IPS-15b (cell line): ENCODE measurements at regions not wholly inside any gene's neighbourhood (a gene's known extent, or its start where the extent isn't known, plus 50 kb on each side); places are given as distances from the start of the nearest gene placed in this dataset.

Experiments used
- H3K27me3 ChIP-seq: one replicate; pipeline ENCODE4 v1.6.1; 2013; ENCODE audit warnings: low read length; ENCODE audit not compliant: control insufficient read depth, insufficient read depth
- H3K36me3 ChIP-seq: one replicate; pipeline ENCODE4 v1.6.1; 2013; ENCODE audit warnings: low read length; ENCODE audit not compliant: control insufficient read depth, insufficient read depth
- H3K4me1 ChIP-seq: one replicate; pipeline ENCODE4 v1.6.1; 2013; ENCODE audit warnings: mild to moderate bottlenecking, low read length; ENCODE audit not compliant: control insufficient read depth, insufficient read depth
- H3K4me3 ChIP-seq: one replicate; pipeline ENCODE4 v1.5.1; 2013; ENCODE audit warnings: low read depth, low read length
- H3K9ac ChIP-seq: one replicate; pipeline ENCODE4 v1.6.1; 2013; ENCODE audit warnings: low read depth, mild to moderate bottlenecking, low read length
- H3K9me3 ChIP-seq: one replicate; pipeline ENCODE4 v1.6.1; 2013; ENCODE audit warnings: mild to moderate bottlenecking, low read length; ENCODE audit not compliant: control insufficient read depth, insufficient read depth

DNA sequence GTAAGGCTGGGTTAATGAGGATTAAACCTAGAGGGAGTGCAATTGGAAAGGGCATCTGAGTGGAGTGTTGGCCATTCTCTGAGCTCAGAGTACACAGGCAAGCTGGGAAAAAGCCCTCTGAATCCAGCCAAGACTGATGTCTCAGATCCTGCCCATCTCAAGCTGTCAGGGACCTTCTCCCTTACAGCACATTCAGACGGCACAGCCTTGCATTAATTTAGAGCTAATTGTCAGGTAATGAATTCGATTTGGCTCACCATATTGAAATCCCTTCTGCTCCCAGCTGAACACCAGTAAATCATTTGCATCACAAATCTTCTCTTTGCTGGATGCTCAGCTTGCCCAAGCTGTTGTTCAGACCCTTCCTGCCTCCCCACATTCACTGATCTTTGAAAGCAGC lies 399.3 kb upstream of the PODXL start:
- Histone ChIP-seq H3K27me3 (peaks cover under 1% of the 10 kb centered on the region), H3K4me1 (peaks cover 6% of the 10 kb centered on the region), H3K9me3 (no peaks in the 10 kb centered on the region), H3K36me3 (no peaks in the 10 kb centered on the region), H3K9ac (no peak overlapping the region), H3K4me3 (no peak overlapping the region)

GRCh38 chr7:131953184-131953583 lies 396.8 kb upstream of the PODXL start:
- no peaks in the 10 kb centered on the region for H3K27me3 ChIP-seq
- H3K9ac ChIP-seq = no peak overlapping the region
- no peaks in the 10 kb centered on the region for H3K9me3 ChIP-seq
- H3K4me1 ChIP-seq = peaks cover 9% of the 10 kb centered on the region
- no peak overlapping the region for H3K4me3 ChIP-seq
- no peaks in the 10 kb centered on the region for H3K36me3 ChIP-seq

- Histone ChIP-seq H3K9ac (no peak overlapping the region), H3K9me3 (no peaks in the 10 kb centered on the region), H3K4me3 (no peak overlapping the region), H3K36me3 (no peaks in the 10 kb centered on the region), H3K4me1 (peaks cover 9% of the 10 kb centered on the region), H3K27me3 (peaks cover 2% of the 10 kb centered on the region)
Measured at GRCh38 chr7:131952365-131952764, 395.9 kb upstream of the PODXL start.

DNA sequence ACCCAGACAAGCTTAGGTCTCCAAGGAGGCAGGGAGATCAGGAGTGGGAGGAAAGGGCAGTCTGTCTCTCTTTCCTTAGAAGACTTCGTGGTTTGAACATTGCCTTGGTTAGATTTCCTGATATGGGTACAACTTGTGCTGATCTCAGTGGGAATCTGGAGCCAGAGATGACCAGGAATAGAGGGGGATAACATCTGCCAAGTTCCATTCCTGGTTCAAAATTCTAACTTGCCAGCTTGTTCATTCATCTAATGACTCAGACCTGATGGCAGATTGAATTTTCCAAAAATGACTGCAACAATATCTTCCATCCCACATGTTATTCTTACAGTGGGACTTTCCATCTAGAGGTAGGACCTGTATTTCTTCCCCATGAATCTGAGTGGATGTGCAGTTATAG lies 394.3 kb upstream of the PODXL start:
- Histone ChIP-seq H3K27me3 (peaks cover 11% of the 10 kb centered on the region), H3K9me3 (no peaks in the 10 kb centered on the region), H3K36me3 (no peaks in the 10 kb centered on the region), H3K4me3 (no peak overlapping the region), H3K4me1 (peaks cover 6% of the 10 kb centered on the region), H3K9ac (no peak overlapping the region)

DNA sequence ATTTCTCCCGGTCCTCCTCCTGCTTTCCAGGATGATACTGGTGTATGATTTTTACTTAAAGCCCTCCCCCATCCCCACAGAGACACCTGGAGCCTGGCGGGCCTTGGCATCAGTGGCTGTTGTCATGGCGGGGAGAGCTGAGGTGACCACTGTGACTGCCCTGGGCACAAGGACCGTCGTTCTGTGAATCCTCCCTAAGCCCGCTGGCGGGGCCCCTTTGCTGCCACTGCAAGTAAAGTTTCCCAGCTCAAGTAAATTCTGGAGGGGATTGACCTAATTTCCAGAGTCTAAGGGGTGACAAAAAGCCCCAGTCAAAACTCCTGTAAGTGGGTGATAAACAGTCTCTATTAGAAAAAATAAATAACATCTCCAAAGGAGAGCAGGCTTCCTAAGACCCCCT lies 393.2 kb upstream of the PODXL start:
- Histone ChIP-seq H3K4me1 (peaks cover 3% of the 10 kb centered on the region), H3K9ac (no peak overlapping the region), H3K9me3 (no peaks in the 10 kb centered on the region), H3K36me3 (no peaks in the 10 kb centered on the region), H3K27me3 (peaks cover 20% of the 10 kb centered on the region), H3K4me3 (no peak overlapping the region)

- Histone ChIP-seq H3K36me3 (no peaks in the 10 kb centered on the region), H3K9me3 (no peaks in the 10 kb centered on the region), H3K4me1 (peaks cover 3% of the 10 kb centered on the region), H3K27me3 (peaks cover 28% of the 10 kb centered on the region), H3K9ac (no peak overlapping the region), H3K4me3 (no peak overlapping the region)
Measured at GRCh38 chr7:131948434-131949053, 392.1 kb upstream of the PODXL start.

DNA sequence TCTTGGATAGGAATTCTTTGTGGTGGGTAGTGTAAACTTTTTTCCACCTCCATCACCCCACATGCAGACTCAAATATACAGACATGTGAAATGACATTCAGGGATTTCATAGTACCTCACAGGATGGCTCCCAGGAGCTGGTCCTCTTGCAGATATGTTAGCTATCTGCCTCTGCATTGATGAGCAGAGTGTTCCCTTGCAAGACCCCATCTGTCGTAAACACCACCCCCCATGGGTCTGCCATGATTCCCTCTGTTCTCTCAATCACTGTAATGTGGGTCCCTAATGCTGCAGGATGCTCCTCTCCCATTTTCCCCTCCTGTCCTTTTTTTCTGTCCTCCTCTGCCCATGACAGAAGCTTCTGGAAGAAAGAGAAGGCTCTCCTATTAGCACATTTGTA lies 391.2 kb upstream of the PODXL start:
- Histone ChIP-seq H3K9ac (no peak overlapping the region), H3K27me3 (peaks cover 30% of the 10 kb centered on the region), H3K4me1 (peaks cover 3% of the 10 kb centered on the region), H3K36me3 (no peaks in the 10 kb centered on the region), H3K9me3 (no peaks in the 10 kb centered on the region), H3K4me3 (no peak overlapping the region)

DNA sequence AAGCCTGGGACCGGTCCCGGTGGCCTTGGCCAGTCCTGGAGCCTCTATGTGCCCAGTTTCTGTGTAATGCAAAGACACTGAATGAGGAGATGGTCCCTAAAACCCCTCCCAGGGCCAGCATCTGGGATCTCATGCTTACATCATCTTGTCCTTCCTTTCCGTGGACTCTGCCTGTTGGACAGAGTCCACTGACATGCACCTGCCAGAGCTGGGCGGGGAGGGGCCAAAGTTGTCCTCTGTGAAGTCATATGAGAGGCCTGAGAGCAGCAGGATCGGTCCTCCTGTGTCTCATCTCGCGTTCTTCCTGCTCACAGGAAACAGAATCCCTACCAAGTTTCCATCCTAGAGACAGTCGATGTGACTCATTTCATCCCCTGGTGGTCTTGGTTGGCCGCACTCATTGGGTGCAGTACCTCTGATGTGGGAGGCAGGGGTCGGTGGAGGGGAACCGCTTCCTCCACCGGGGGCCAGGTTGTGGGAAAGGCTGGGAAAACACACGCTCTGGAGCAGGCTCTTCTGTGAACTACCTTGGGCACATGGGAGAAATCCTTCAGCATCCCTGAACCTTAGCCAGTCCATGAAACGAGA lies 389.6 kb upstream of the PODXL start:
- Histone ChIP-seq H3K9ac (no peak overlapping the region), H3K4me1 (peaks cover 3% of the 10 kb centered on the region), H3K27me3 (peaks cover 31% of the 10 kb centered on the region), H3K9me3 (no peaks in the 10 kb centered on the region), H3K4me3 (no peak overlapping the region), H3K36me3 (no peaks in the 10 kb centered on the region)

DNA sequence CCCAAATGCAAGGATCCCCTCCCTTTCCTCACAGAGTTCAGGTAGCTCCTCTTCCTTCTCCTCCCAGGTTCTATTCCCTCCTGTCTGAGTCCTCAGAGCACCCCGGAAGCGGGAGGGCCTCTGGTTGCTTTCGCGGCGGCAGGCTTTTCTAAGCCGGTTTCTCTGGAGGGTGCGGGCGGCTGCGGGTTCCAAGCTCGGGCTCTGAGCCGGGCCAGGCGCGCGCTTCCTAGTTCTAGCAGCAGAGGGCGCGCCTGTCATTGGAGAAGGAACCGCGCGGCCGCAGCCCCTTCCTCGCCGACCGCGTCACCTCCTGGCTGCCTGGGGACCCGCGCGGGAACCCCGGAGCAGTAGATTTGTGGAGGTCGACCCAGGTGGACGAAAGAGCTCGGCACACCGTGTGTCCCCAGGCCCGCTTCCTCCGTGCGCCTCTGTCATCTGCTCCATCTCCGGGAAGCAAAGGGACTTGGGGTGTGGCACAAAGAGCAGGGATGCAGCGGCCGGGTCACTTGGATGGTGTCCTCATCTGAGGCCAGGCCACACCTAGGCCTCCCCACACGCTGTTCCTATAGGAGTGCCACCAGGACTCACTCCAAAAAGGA lies 389.0 kb upstream of the PODXL start:
- H3K36me3 ChIP-seq = no peaks in the 10 kb centered on the region
- peaks cover 33% of the 10 kb centered on the region for H3K27me3 ChIP-seq
- H3K4me1 ChIP-seq = peaks cover 3% of the 10 kb centered on the region
- H3K9ac ChIP-seq = no peak overlapping the region
- no peak overlapping the region for H3K4me3 ChIP-seq
- no peaks in the 10 kb centered on the region for H3K9me3 ChIP-seq

GRCh38 chr7:131944556-131945069 lies 388.2 kb upstream of the PODXL start:
- H3K27me3 ChIP-seq = peaks cover 33% of the 10 kb centered on the region
- no peak overlapping the region for H3K9ac ChIP-seq
- no peak overlapping the region for H3K4me3 ChIP-seq
- peaks cover 3% of the 10 kb centered on the region for H3K4me1 ChIP-seq
- no peaks in the 10 kb centered on the region for H3K36me3 ChIP-seq
- H3K9me3 ChIP-seq = no peaks in the 10 kb centered on the region

DNA sequence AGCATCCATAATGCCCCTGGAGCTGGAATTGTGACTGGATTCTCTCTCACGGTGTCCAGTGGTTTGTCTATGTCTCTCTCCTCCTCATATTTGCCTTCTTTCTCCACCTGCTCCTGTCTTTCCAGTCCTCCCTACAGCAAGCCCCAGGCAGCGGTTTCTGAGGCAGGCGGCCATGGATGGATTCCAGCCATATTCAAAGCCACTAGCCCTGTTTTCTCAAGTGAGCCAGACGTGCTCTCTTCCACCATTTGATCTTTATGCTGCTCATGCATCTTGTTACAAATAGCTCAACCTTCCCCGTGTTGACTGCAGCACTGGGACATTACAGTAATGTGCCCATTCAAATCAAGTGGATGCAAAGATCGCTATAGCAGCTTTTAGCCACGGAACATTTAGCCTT lies 387.2 kb upstream of the PODXL start:
- peaks cover 33% of the 10 kb centered on the region for H3K27me3 ChIP-seq
- no peak overlapping the region for H3K4me3 ChIP-seq
- H3K4me1 ChIP-seq = peaks cover 1% of the 10 kb centered on the region
- no peak overlapping the region for H3K9ac ChIP-seq
- H3K9me3 ChIP-seq = no peaks in the 10 kb centered on the region
- no peaks in the 10 kb centered on the region for H3K36me3 ChIP-seq

DNA sequence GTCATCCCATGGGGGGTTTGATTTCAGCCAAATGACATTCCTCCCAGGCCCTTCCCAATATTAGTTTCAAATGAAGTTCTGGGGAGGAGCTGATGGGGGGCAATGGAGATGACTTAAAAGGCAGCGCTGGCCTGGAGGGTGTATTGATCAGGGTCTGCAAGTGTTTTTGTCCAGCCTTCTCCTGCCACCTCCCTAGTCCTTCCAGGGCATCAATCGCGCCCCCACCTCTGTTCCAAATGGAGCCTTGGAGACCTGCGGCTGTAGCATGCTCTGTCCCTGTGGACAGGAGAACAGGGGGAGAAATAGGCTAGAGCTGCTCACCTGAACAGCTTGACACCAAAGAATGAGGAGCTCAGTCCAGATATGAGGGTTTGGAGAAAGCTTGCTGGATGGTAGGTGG lies 386.8 kb upstream of the PODXL start:
- Histone ChIP-seq H3K4me1 (no peaks in the 10 kb centered on the region), H3K9ac (no peak overlapping the region), H3K36me3 (no peaks in the 10 kb centered on the region), H3K4me3 (no peak overlapping the region), H3K27me3 (peaks cover 33% of the 10 kb centered on the region), H3K9me3 (no peaks in the 10 kb centered on the region)
